ENCODE measurements at regions not wholly inside any gene's neighbourhood (a gene's known extent, or its start where the extent isn't known, plus 50 kb on each side); places are given as distances from the start of the nearest gene placed in this dataset.

DNA sequence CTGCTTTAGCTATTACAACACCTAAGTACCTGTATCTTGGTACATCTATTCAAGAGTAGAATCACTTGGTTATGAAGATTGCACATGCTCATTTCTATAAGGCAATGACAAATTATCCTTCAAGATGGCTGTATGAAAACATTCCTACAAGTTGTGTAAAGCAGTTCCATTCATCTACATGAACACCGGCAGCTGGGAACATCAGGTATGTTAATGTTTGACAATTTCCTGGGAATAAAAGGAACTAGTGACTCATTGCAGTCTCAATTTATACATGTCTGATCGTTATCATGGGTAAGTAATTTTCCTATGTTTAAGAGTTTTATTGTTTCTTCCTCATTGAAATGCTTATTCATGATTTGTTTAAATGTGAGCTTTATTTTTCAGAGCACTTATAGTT lies 203.2 kb upstream of the SEMA3E start:
- no peak for DNase-seq (ENCODE audit: low read depth, low spot score)
- TF ChIP-seq, protein P1, sequence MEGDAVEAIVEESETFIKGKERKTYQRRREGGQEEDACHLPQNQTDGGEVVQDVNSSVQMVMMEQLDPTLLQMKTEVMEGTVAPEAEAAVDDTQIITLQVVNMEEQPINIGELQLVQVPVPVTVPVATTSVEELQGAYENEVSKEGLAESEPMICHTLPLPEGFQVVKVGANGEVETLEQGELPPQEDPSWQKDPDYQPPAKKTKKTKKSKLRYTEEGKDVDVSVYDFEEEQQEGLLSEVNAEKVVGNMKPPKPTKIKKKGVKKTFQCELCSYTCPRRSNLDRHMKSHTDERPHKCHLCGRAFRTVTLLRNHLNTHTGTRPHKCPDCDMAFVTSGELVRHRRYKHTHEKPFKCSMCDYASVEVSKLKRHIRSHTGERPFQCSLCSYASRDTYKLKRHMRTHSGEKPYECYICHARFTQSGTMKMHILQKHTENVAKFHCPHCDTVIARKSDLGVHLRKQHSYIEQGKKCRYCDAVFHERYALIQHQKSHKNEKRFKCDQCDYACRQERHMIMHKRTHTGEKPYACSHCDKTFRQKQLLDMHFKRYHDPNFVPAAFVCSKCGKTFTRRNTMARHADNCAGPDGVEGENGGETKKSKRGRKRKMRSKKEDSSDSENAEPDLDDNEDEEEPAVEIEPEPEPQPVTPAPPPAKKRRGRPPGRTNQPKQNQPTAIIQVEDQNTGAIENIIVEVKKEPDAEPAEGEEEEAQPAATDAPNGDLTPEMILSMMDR (IDR thresholded peaks at IDR 0.05; ENCODE audit: low read depth, low read length): no peak
- H3K4me3 ChIP-seq (ENCODE audit: low read depth, low read length): no peak overlapping the region
- in situ Hi-C loops (cut with HindIII; ENCODE audit: low sequenced_read_pairs): no loop called here

DNA sequence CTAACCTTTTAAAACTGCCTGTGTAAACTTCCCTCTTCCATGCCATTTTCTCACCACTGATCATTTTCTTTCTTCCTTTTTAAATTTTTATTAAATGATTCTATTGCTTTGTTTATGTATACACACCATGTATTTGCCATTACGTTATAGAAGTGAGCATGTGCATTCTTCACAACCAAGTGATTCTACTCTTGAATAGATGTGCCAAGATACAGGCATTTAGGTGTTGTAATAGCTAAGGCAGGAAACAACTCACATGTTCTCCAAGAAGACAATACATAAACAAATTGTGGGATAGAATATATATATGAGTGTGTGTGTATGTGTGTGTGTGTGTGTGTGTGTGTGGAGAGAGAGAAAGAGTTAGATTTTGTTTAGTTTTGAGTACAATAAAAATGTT lies 202.6 kb upstream of the SEMA3E start:
- in situ Hi-C loops (cut with HindIII; ENCODE audit: low sequenced_read_pairs): no loop called here
- no peak overlapping the region for H3K4me3 ChIP-seq (ENCODE audit: low read depth, low read length)
- TF ChIP-seq, protein P1 (IDR thresholded peaks at IDR 0.05; ENCODE audit: low read depth, low read length): no peak

GRCh38 chr7:83850941-83851340 lies 202.0 kb upstream of the SEMA3E start:
- no peak overlapping the region for H3K4me3 ChIP-seq (ENCODE audit: low read depth, low read length)
- no peak for DNase-seq (ENCODE audit: low read depth, low spot score)
- in situ Hi-C loops (cut with HindIII; ENCODE audit: low sequenced_read_pairs): no loop called here
- TF ChIP-seq, protein P1 (IDR thresholded peaks at IDR 0.05; ENCODE audit: low read depth, low read length): no peak

More for the DNA sequence above, 202.6 kb upstream of the SEMA3E start:
- no peak for DNase-seq (ENCODE audit: low read depth, low spot score)

- TF ChIP-seq, protein P1 (IDR thresholded peaks at IDR 0.05; ENCODE audit: low read depth, low read length): no peak
- H3K4me3 ChIP-seq (ENCODE audit: low read depth, low read length): no peak overlapping the region
- DNase-seq (ENCODE audit: low read depth, low spot score): no peak
- in situ Hi-C loops (cut with HindIII; ENCODE audit: low sequenced_read_pairs): no loop called here
Measured at GRCh38 chr7:83850125-83850524, 201.2 kb upstream of the SEMA3E start.

DNA sequence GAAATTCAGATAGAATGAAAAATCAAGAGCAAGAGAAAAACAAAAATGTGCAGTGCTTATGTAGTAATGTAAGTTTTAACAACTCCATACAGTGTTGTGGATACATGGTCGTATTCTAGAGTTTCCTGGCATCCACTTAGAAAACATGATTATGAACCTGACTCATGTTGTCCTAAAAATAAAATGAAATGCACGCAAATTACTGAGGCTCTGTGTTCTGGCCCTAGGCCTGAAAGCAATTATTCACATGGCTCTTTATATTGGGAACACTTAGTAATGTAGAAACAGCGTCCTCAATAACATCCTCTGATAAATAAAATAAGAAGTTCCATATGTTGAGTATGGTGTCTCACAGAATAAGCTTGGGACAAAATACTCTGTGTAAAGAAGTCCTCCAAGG lies 200.2 kb upstream of the SEMA3E start:
- TF ChIP-seq, protein P1 (IDR thresholded peaks at IDR 0.05; ENCODE audit: low read depth, low read length): no peak
- no peak overlapping the region for H3K4me3 ChIP-seq (ENCODE audit: low read depth, low read length)
- in situ Hi-C loops (cut with HindIII; ENCODE audit: low sequenced_read_pairs): no loop called here
- DNase-seq (ENCODE audit: low read depth, low spot score): peak; percentile 47

GRCh38 chr7:83842894-83843293 lies 194.0 kb upstream of the SEMA3E start:
- DNase-seq (ENCODE audit: low read depth, low spot score): no peak
- TF ChIP-seq, protein P1 (IDR thresholded peaks at IDR 0.05; ENCODE audit: low read depth, low read length): no peak
- no peak overlapping the region for H3K4me3 ChIP-seq (ENCODE audit: low read depth, low read length)
- in situ Hi-C loops (cut with HindIII; ENCODE audit: low sequenced_read_pairs): no loop called here

DNA sequence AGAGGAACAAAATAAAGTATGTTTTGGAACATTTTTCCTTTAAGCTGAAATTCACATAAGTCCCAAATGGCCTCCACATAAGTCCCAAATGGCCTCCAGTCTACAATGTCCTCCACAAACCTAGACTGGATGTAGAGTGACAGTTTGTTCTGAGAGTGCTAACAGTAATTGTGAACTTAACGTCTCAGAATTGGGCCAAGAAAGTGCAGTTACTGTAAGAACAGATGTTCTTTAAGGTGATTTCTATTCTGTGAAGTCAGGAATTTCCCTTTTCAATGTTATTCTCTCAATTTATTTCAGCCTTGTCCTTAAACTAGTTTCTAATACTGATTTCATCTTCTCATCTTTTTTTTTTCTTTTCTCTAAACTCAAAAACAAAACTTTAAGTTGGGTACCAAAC lies 188.7 kb upstream of the SEMA3E start:
- in situ Hi-C loops (cut with HindIII; ENCODE audit: low sequenced_read_pairs): no loop called here
- TF ChIP-seq, protein P1 (IDR thresholded peaks at IDR 0.05; ENCODE audit: low read depth, low read length): no peak
- no peak for DNase-seq (ENCODE audit: low read depth, low spot score)
- H3K4me3 ChIP-seq (ENCODE audit: low read depth, low read length): no peak overlapping the region
